ES-I3 (cell line): ENCODE measurements at regions not wholly inside any gene's neighbourhood (a gene's known extent, or its start where the extent isn't known, plus 50 kb on each side); places are given as distances from the start of the nearest gene placed in this dataset.

Experiments
- H3K36me3 ChIP-seq: 2 replicates; pipeline ENCODE4 v1.6.1; 2013; ENCODE audit warnings: mild to moderate bottlenecking, low read length, control low read depth, moderate library complexity; ENCODE audit not compliant: insufficient read depth
- H3K4me1 ChIP-seq: 2 replicates; pipeline ENCODE4 v1.6.1; 2013; ENCODE audit warnings: mild to moderate bottlenecking, control low read depth, low read length; ENCODE audit not compliant: insufficient read depth
- H3K9ac ChIP-seq: 2 replicates; pipeline ENCODE4 v1.6.1; 2013; ENCODE audit warnings: low read depth, mild to moderate bottlenecking, low read length, moderate library complexity
- H3K9me3 ChIP-seq: 2 replicates; pipeline ENCODE4 v1.6.1; 2013; ENCODE audit warnings: mild to moderate bottlenecking, low read length, moderate library complexity; ENCODE audit not compliant: control insufficient read depth, insufficient read depth

- H3K9ac ChIP-seq = no peak overlapping the region
- no peaks in the 10 kb centered on the region for H3K36me3 ChIP-seq
- no peaks in the 10 kb centered on the region; the same call in 1 of the 2 replicates for H3K4me1 ChIP-seq
- H3K9me3 ChIP-seq = no peaks in the 10 kb centered on the region
Measured at GRCh38 chr5:125786021-125786420, 637.2 kb upstream of the GRAMD2B start.

DNA sequence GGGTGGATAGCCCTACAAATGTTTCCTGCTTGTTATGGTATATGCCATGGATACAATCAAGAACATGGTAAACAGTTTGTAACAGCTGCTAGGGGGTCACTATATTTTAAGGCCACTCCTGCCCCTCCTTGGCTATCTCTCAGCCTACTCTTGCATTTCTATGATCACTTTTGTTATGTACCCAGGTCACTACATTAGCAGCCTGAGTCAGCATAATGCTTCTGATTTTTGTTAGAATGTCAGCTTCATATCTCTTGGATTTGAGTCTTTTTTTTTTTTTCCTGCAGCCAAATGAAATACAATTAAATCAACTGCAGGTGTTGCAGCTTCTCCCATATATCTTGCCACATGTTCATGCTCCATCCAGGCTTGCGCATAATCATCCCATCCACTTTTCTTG is 629.7 kb upstream of the GRAMD2B start:
- no peaks in the 10 kb centered on the region for H3K9me3 ChIP-seq
- H3K36me3 ChIP-seq = no peaks in the 10 kb centered on the region
- no peak overlapping the region for H3K9ac ChIP-seq
- peaks cover 11% of the 10 kb centered on the region; the same call in 1 of the 2 replicates for H3K4me1 ChIP-seq

DNA sequence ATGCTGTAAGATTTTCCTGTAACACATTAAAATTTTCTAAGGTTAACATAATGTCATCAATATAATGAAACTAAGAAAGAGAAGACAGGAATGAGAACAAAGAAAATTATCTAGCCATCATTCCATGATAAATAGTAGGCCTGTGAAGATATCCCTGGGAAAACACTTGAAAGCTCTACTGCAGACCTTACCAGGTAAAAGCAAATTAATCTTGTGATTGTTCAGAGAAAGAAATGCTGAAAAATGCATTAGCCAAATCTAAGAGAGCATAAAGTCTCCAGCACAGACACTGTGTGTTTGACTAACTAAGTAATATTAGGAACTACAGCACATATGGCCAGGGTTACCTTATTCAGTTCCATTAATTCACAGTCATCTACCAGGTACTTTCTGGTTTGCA is 628.3 kb upstream of the GRAMD2B start:
- Histone ChIP-seq H3K36me3 (no peaks in the 10 kb centered on the region), H3K9me3 (no peaks in the 10 kb centered on the region), H3K9ac (no peak overlapping the region), H3K4me1 (peaks cover 11% of the 10 kb centered on the region; the same call in 1 of the 2 replicates)

DNA sequence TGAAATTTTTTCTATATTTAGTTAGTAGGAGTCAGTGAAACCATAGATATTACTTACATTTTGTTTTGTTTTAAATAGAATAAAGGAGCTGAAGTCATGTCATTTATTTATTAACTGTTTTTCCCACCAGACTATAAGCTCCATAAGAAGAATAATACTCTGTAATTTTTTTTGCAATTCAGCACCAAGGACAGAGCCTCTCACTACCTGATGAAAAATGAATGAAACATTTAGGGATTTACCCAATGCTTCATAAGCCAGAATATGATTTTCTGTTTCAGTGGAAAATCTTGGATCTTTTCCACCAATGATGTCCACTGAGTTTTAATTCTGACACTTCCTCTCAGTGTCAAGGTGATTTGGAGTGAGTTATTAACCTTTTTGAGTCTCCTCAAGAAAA is 624.9 kb upstream of the GRAMD2B start:
- Histone ChIP-seq H3K36me3 (no peaks in the 10 kb centered on the region), H3K9ac (no peak overlapping the region), H3K9me3 (no peaks in the 10 kb centered on the region), H3K4me1 (peaks cover 8% of the 10 kb centered on the region; the same call in 1 of the 2 replicates)

DNA sequence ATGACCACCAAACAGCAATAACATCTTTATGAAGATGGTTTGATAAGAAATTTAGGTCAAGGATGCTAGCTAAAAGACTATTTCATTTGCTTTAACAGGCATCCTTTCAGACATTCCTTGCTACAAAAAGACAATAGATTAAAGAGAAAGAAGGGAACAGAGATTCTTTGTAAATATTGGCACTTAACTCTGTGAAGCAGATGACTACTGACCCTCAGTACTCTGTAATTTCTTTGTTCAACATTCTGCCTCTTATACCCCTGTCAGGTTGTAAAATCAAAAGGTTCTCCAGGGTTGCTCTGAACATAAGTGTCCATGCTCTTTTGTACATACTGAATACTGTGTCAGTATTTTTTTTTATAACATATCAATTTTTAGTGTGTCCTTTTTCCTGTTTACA is 610.6 kb upstream of the GRAMD2B start:
- H3K36me3 ChIP-seq = no peaks in the 10 kb centered on the region
- no peak overlapping the region for H3K9ac ChIP-seq
- H3K4me1 ChIP-seq = peaks cover under 1% of the 10 kb centered on the region; the same call in 1 of the 2 replicates
- no peaks in the 10 kb centered on the region for H3K9me3 ChIP-seq

GRCh38 chr5:125813221-125813974 is 609.8 kb upstream of the GRAMD2B start:
- no peaks in the 10 kb centered on the region for H3K4me1 ChIP-seq
- no peaks in the 10 kb centered on the region for H3K36me3 ChIP-seq
- no peak overlapping the region for H3K9ac ChIP-seq
- no peaks in the 10 kb centered on the region for H3K9me3 ChIP-seq

GRCh38 chr5:125814119-125814518 is 609.1 kb upstream of the GRAMD2B start:
- Histone ChIP-seq H3K4me1 (no peaks in the 10 kb centered on the region), H3K36me3 (no peaks in the 10 kb centered on the region), H3K9me3 (no peaks in the 10 kb centered on the region), H3K9ac (no peak overlapping the region)

- Histone ChIP-seq H3K36me3 (no peaks in the 10 kb centered on the region), H3K4me1 (no peaks in the 10 kb centered on the region), H3K9me3 (no peaks in the 10 kb centered on the region), H3K9ac (no peak overlapping the region)
Measured at GRCh38 chr5:125823572-125823971, 599.6 kb upstream of the GRAMD2B start.

DNA sequence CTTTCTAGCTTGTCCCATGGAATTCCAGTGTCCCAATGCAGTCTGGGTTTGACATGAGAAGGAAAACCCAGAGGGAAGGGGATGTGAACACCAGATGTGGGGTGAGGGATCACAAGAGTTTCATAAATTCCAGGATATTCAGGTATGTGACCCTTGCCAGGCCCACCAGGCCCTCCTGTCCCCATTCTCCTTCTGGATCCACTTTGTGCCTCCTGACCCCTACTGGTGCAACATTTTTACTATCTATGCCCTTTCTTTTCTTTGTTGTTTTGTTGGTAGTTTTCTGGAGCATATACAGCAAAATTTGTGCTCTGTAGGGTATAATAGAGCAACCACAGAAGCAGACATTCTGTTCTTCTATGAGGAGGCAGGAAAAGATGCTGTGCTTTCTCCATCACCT is 597.0 kb upstream of the GRAMD2B start:
- Histone ChIP-seq H3K36me3 (no peaks in the 10 kb centered on the region), H3K4me1 (no peaks in the 10 kb centered on the region), H3K9ac (no peak overlapping the region), H3K9me3 (no peaks in the 10 kb centered on the region)

GRCh38 chr5:125829349-125829748 is 593.9 kb upstream of the GRAMD2B start:
- H3K9ac ChIP-seq = no peak overlapping the region
- H3K36me3 ChIP-seq = no peaks in the 10 kb centered on the region
- no peaks in the 10 kb centered on the region for H3K4me1 ChIP-seq
- H3K9me3 ChIP-seq = no peaks in the 10 kb centered on the region

DNA sequence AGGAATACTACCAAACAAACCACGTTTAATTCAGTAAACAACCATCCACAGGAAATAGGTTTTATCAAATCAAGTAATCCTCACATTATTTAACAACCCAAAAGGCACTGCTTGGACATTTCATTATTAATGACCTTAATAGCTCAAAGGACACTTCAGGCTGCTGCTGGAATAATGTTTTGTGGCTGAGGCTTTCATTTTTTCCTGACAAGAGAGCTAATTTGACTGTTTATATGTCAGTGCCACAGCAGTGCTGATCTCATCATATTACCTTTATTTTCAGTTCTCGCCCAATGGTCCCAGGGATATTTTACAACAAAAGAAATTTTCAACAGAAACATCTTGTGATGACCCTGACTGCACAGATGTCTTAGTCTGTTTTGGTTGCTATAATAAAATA is 589.8 kb upstream of the GRAMD2B start:
- H3K36me3 ChIP-seq = no peaks in the 10 kb centered on the region
- H3K9ac ChIP-seq = no peak overlapping the region
- H3K4me1 ChIP-seq = peaks cover 9% of the 10 kb centered on the region; the same call in 1 of the 2 replicates
- no peaks in the 10 kb centered on the region for H3K9me3 ChIP-seq

DNA sequence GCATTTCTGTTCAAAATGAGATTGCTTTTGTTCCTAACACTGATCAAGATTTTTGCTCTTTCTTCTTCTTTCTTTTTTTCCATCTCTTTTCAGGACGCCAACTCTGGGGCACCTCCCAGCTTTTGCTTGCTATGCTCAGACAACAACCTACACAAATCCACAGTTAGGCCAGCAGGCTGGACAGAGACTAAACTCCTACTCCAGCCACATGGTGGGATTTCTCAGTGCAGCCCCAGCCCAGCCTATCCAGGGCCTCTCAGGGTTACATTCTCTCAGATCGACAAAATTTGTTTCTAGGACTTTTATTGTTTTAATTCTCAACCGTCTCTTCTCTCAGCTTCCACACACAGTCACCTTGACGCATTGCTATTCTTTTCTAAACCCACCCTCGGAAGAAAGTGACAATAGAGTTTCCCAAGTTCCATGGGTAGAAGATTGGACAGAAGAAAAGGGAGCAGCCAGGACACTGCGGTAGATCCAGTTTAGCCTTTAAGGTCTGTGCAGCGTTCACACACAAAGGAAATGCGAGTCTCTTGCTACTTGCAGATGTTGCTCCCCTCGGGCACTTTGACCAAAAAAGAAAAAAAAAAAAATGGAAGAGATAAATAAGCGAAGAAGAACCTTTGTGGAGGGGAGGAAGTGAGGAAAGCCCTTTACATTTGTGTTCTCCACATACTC is 588.6 kb upstream of the GRAMD2B start:
- H3K9me3 ChIP-seq = no peaks in the 10 kb centered on the region
- H3K36me3 ChIP-seq = no peaks in the 10 kb centered on the region
- H3K9ac ChIP-seq = no peak overlapping the region
- peaks cover 9% of the 10 kb centered on the region; the same call in 1 of the 2 replicates for H3K4me1 ChIP-seq

DNA sequence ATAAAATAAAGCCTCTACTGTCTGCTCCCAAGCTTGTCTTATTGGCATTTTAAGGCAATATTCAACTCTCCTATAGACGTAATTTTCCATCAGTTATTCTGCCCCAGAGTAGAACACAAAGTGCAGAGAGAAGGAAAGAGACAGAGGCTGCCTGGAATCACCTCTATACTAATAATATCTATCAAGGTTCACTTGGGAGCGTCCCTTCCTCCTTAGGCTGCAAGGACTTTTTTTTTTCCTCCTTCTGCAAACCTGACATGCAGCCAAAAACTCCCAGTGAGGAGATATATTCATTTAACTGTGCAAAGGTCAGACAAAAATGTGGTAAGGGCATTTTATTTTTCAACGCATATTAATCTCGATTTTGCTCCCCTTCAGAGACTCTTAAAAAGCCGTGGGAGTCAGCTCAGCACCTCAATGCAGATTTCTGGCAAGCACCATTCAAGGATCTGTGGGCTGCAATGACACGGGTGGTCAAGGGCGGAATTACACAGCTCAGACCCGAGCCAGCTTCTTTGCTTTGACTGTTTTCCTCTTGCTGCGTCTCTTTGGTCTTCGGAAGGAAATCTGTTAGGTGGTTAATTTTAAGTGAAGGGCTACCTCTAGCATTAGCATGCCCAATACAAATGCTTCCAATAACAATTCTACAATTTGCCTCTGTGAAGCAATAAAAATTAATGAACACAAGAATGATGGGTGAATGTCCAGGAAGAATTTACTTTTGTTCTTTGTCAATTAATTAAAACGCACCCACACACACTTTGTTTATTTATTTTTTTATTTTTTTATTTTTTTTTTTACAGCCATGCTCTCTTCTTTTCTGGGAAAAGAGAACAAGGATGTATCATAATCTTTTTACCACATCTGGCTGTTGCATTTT is 587.7 kb upstream of the GRAMD2B start:
- Histone ChIP-seq H3K36me3 (no peaks in the 10 kb centered on the region), H3K4me1 (peaks cover 9% of the 10 kb centered on the region; the same call in 1 of the 2 replicates), H3K9ac (no peak overlapping the region), H3K9me3 (no peaks in the 10 kb centered on the region)

DNA sequence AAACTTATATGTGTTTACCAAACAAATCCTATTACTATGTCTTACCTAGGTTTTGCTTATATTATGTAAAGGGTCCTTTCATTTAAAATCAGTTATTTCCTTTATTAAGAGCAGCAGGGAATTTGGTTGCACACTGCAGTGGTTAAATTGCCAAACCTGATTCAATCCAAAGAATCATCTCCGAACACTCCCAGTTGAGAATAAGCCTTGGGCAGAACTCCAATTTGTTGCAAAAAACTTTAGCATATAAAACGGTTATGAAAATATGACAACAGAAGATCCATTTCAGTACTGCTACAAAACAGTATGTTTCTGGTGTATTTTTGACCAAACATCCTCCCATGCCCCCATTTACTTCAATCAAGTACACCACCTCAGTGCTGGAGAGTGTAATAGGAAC is 587.0 kb upstream of the GRAMD2B start:
- H3K36me3 ChIP-seq = no peaks in the 10 kb centered on the region
- peaks cover 3% of the 10 kb centered on the region; the same call in 1 of the 2 replicates for H3K9me3 ChIP-seq
- peaks cover 9% of the 10 kb centered on the region; the same call in 1 of the 2 replicates for H3K4me1 ChIP-seq
- H3K9ac ChIP-seq = no peak overlapping the region
